Loucy (cell line): ENCODE measurements at regions not wholly inside any gene's neighbourhood (a gene's known extent, or its start where the extent isn't known, plus 50 kb on each side); places are given as distances from the start of the nearest gene placed in this dataset.

Experiments
- CTCF ChIP-seq: fragments of 200-600 bp; sonication (generic); conservative IDR thresholded peaks from 2 replicates; pipeline ENCODE4 v1.5.1; 2014; ENCODE audit warnings: mild to moderate bottlenecking, antibody characterized with exemption, low read length
- EZH2phosphoT487 ChIP-seq: fragments of 200-600 bp; IDR thresholded peaks from 2 replicates; pipeline ENCODE4 v1.6.1; 2018; ENCODE audit warnings: antibody characterized with exemption, mild to moderate bottlenecking, moderate library complexity, borderline replicate concordance

- no peak for TF ChIP-seq CTCF
- TF ChIP-seq EZH2phosphoT487, result no peak
Observed at GRCh38 chr3:4119119-4119518, 184.1 kb upstream of the SETMAR start.
